GM21423 (cell line): ENCODE measurements at regions not wholly inside any gene's neighbourhood (a gene's known extent, or its start where the extent isn't known, plus 50 kb on each side); places are given as distances from the start of the nearest gene placed in this dataset.

ENCODE experiments used
- ATAC-seq: cut with Tn5 transposase; IDR thresholded peaks from one replicate; pipeline ENCODE4 v1.9.1; 2021; ENCODE audit warnings: mild to moderate bottlenecking, moderate library complexity; ENCODE audit not compliant: unreplicated experiment

GRCh38 chr3:72224804-72225509 lies 440.0 kb upstream of the PROK2 start:
- ATAC-seq = no peak

- no peak for ATAC-seq
Observed at GRCh38 chr3:72223628-72224027, 438.7 kb upstream of the PROK2 start.

- ATAC-seq = no peak
Observed at GRCh38 chr3:72223116-72223515, 438.2 kb upstream of the PROK2 start.

GRCh38 chr3:72222410-72222809 lies 437.5 kb upstream of the PROK2 start:
- ATAC-seq = no peak

- no peak for ATAC-seq
Observed at GRCh38 chr3:72220946-72221345, 436.0 kb upstream of the PROK2 start.

GRCh38 chr3:72219752-72220151 lies 434.8 kb upstream of the PROK2 start:
- ATAC-seq = no peak

GRCh38 chr3:72217570-72217969 lies 432.6 kb upstream of the PROK2 start:
- ATAC-seq = no peak

- no peak for ATAC-seq
Observed at GRCh38 chr3:72214066-72214951, 429.4 kb upstream of the PROK2 start.

- ATAC-seq = no peak
Observed at GRCh38 chr3:72213296-72214065, 428.5 kb upstream of the PROK2 start.

GRCh38 chr3:72212396-72212795 lies 427.4 kb upstream of the PROK2 start:
- no peak for ATAC-seq

GRCh38 chr3:72210261-72210660 lies 425.3 kb upstream of the PROK2 start:
- ATAC-seq = no peak

- no peak for ATAC-seq
Observed at GRCh38 chr3:72205297-72205826, 420.4 kb upstream of the PROK2 start.

GRCh38 chr3:72204452-72204851 lies 419.5 kb upstream of the PROK2 start:
- ATAC-seq = no peak

- ATAC-seq = no peak
Observed at GRCh38 chr3:72203613-72204349, 418.8 kb upstream of the PROK2 start.

GRCh38 chr3:72203105-72203504 lies 418.2 kb upstream of the PROK2 start:
- no peak for ATAC-seq

GRCh38 chr3:72200332-72200731 lies 415.4 kb upstream of the PROK2 start:
- no peak for ATAC-seq

- ATAC-seq = no peak
Observed at GRCh38 chr3:72199530-72199929, 414.6 kb upstream of the PROK2 start.

GRCh38 chr3:72196377-72196929 lies 411.5 kb upstream of the PROK2 start:
- no peak for ATAC-seq

- ATAC-seq = no peak
Observed at GRCh38 chr3:72195895-72196294, 410.9 kb upstream of the PROK2 start.

GRCh38 chr3:72194458-72194857 lies 409.5 kb upstream of the PROK2 start:
- ATAC-seq = no peak
